HG03103 (cell line): ENCODE measurements at regions not wholly inside any gene's neighbourhood (a gene's known extent, or its start where the extent isn't known, plus 50 kb on each side); places are given as distances from the start of the nearest gene placed in this dataset.
"Not testable (repeated sequence)": the region's sequence is repeated elsewhere in the genome, so short reads cannot be mapped to it uniquely, and the experiment has no call there.

ENCODE experiments used
- ATAC-seq: cut with Tn5 transposase; IDR thresholded peaks from one replicate; pipeline ENCODE4 v1.9.1; 2021; ENCODE audit warnings: low read depth; ENCODE audit not compliant: unreplicated experiment

GRCh38 chr3:188021502-188022040 lies 132.4 kb upstream of the LPP start:
- ATAC-seq = no peak

- not testable (repeated sequence) for ATAC-seq
Measured at GRCh38 chr3:188022902-188023301, 131.1 kb upstream of the LPP start.

- no peak for ATAC-seq
Measured at GRCh38 chr3:188025555-188025954, 128.4 kb upstream of the LPP start.

- ATAC-seq = no peak
Measured at GRCh38 chr3:188026191-188026968, 127.6 kb upstream of the LPP start.

GRCh38 chr3:188031121-188031520 lies 122.8 kb upstream of the LPP start:
- no peak for ATAC-seq

- no peak for ATAC-seq
Measured at GRCh38 chr3:188034989-188035388, 119.0 kb upstream of the LPP start.

GRCh38 chr3:188036375-188037194 lies 117.4 kb upstream of the LPP start:
- no peak for ATAC-seq

GRCh38 chr3:188037195-188037718 lies 116.7 kb upstream of the LPP start:
- no peak for ATAC-seq

- no peak for ATAC-seq
Measured at GRCh38 chr3:188037965-188038581, 115.9 kb upstream of the LPP start.

GRCh38 chr3:188041193-188041592 lies 112.8 kb upstream of the LPP start:
- no peak for ATAC-seq

GRCh38 chr3:188041895-188042294 lies 112.1 kb upstream of the LPP start:
- no peak for ATAC-seq

GRCh38 chr3:188042466-188042865 lies 111.5 kb upstream of the LPP start:
- ATAC-seq = no peak

GRCh38 chr3:188043891-188044290 lies 110.1 kb upstream of the LPP start:
- no peak for ATAC-seq

GRCh38 chr3:188046561-188047211 lies 107.3 kb upstream of the LPP start:
- ATAC-seq = no peak

- ATAC-seq = no peak
Measured at GRCh38 chr3:188047536-188047935, 106.4 kb upstream of the LPP start.

- ATAC-seq = no peak
Measured at GRCh38 chr3:188049606-188050530, 104.1 kb upstream of the LPP start.

GRCh38 chr3:188051801-188052168 lies 102.2 kb upstream of the LPP start:
- no peak for ATAC-seq

- no peak for ATAC-seq
Measured at GRCh38 chr3:188052169-188053035, 101.6 kb upstream of the LPP start.

GRCh38 chr3:188053036-188053340 lies 101.0 kb upstream of the LPP start:
- no peak for ATAC-seq
